ENCODE measurements at regions not wholly inside any gene's neighbourhood (a gene's known extent, or its start where the extent isn't known, plus 50 kb on each side); places are given as distances from the start of the nearest gene placed in this dataset.

- FAIRE-seq: no peak
- POLR2A ChIA-PET: no interaction called here
These were observed 246.4 kb downstream of the GATA3 start for GRCh38 chr10:8300925-8301324.

More at GRCh38 chr10:8300925-8301324, 246.4 kb downstream of the GATA3 start:
- no peak overlapping the region for H3K4me2 ChIP-seq (ENCODE audit: insufficient read depth, low read length)
- DNase-seq (ENCODE audit: low read depth, low spot score): no peak
- no TSS peak for BruUV-seq (replicated peaks)
- intact Hi-C loops (cut with micrococcal nuclease) (no loop called here), dilution Hi-C loops (cut with MboI; ENCODE audit: extremely low pct_ligation_motif_present, low sequenced_read_pairs) (no loop called here)
- H3K4me3 ChIP-seq (replicated peaks in 1 of 3; ENCODE audit: insufficient read depth in 1 of 3, low read depth in 1 of 3, low read length in 3 of 3): no peak overlapping the region
- no peaks in the 10 kb centered on the region for H3K36me3 ChIP-seq (ENCODE audit: control insufficient read depth in 2 of 2, extremely low read depth in 1 of 2, insufficient read depth in 2 of 2, low read length in 2 of 2)
- no peak overlapping the region for H3K9ac ChIP-seq (replicated peaks; ENCODE audit: extremely low read depth, insufficient read depth, low read length)
- H3K79me2 ChIP-seq (ENCODE audit: control insufficient read depth, insufficient read depth, low read length): no peaks in the 10 kb centered on the region
- H3K9me3 ChIP-seq (replicated peaks; ENCODE audit: control insufficient read depth, insufficient read depth, low read length): no peaks in the 10 kb centered on the region
- TF ChIP-seq POLR2A (IDR thresholded peaks at IDR 0.05; ENCODE audit: low read depth, low read length) (no peak), GATA2 (IDR thresholded peaks at IDR 0.05; ENCODE audit: insufficient read depth, insufficient read length, low read depth, low read length) (no peak), MYC (IDR thresholded peaks at IDR 0.05; ENCODE audit: low read depth, low read length) (no peak), EZH2 (IDR thresholded peaks at IDR 0.05; ENCODE audit: borderline replicate concordance, low read depth, low read length, severe bottlenecking) (no peak), JUN (IDR thresholded peaks at IDR 0.05; ENCODE audit: borderline replicate concordance, insufficient read depth, insufficient read length, low read depth) (no peak), FOS (IDR thresholded peaks at IDR 0.05; ENCODE audit: borderline replicate concordance, insufficient read depth, low read length) (no peak), MAX (IDR thresholded peaks at IDR 0.05; ENCODE audit: insufficient read depth, insufficient read length) (no peak), POLR2AphosphoS5 (IDR thresholded peaks at IDR 0.05; ENCODE audit: insufficient read depth, low read depth, low read length) (no peak), CTCF (IDR thresholded peaks at IDR 0.05; ENCODE audit: extremely low read depth in 1 of 2, insufficient read depth in 1 of 2, low read depth in 1 of 2, low read length in 2 of 2) (no peak)
- H3K27me3 ChIP-seq (ENCODE audit: control insufficient read depth in 2 of 2, insufficient read depth in 2 of 2, low read length in 2 of 2): no peaks in the 10 kb centered on the region
- H3K9me1 ChIP-seq (replicated peaks; ENCODE audit: control insufficient read depth, extremely low read depth, insufficient read depth, low read length): no peaks in the 10 kb centered on the region
- H2AFZ ChIP-seq (ENCODE audit: low read depth, low read length): no peak overlapping the region
- H3K27ac ChIP-seq (ENCODE audit: insufficient read depth, low read depth, low read length): no peak overlapping the region
- no peaks in the 10 kb centered on the region for H3K4me1 ChIP-seq (ENCODE audit: control insufficient read depth, extremely low read depth, insufficient read depth, low read length)
- CTCF ChIA-PET: no interaction called here
- no peaks in the 10 kb centered on the region for H4K20me1 ChIP-seq (replicated peaks; ENCODE audit: control insufficient read depth, extremely low read depth, insufficient read depth, low read length)

Measured in endothelial cell of umbilical vein (primary cell).